ENCODE measurements at regions not wholly inside any gene's neighbourhood (a gene's known extent, or its start where the extent isn't known, plus 50 kb on each side); places are given as distances from the start of the nearest gene placed in this dataset.

- Histone ChIP-seq H3K36me3 (replicated peaks in 1 of 2; ENCODE audit: control insufficient read depth in 1 of 2, insufficient read depth in 2 of 2, low read length in 1 of 2) (no peaks in the 10 kb centered on the region), H3F3A (replicated peaks; ENCODE audit: insufficient read depth) (no peaks in the 10 kb centered on the region), H3K4me2 (no peak overlapping the region), H3K27me3 (ENCODE audit: insufficient read depth) (0 out of 2 replicates have a peak, but pooled peaks cover 4% of the 10 kb centered on the region), H3K9me2 (no peaks in the 10 kb centered on the region), H3K27ac (ENCODE audit: low read depth in 2 of 2, low read length in 1 of 2) (no peak overlapping the region), H3K4me1 (ENCODE audit: control insufficient read depth in 1 of 2, insufficient read depth in 2 of 2, low read depth in 1 of 2, low read length in 1 of 2) (peaks cover 0 to 46% of the 10 kb centered on the region in 2 experiments; a peak in 1 of 4 replicates), H4K20me1 (ENCODE audit: insufficient read depth) (no peaks in the 10 kb centered on the region), H3K79me2 (ENCODE audit: insufficient read depth) (no peaks in the 10 kb centered on the region), H3K9ac (no peak overlapping the region), H3K9me3 (no peaks in the 10 kb centered on the region), H3K4me3 (ENCODE audit: low read depth in 2 of 2, low read length in 1 of 2) (no peak overlapping the region), H2AFZ (ENCODE audit: low read depth) (no peak overlapping the region)
- POLR2A ChIA-PET = no interaction called here
- TF ChIP-seq NFIC (IDR thresholded peaks at IDR 0.05; ENCODE audit: borderline replicate concordance) (no peak), SIN3A (IDR thresholded peaks at IDR 0.05; ENCODE audit: borderline replicate concordance, low read depth, low read length) (no peak), MEF2A (IDR thresholded peaks at IDR 0.05; ENCODE audit: borderline replicate concordance, low read depth) (no peak), EZH2phosphoT487 (IDR thresholded peaks at IDR 0.05; ENCODE audit: borderline replicate concordance, low read depth) (no peak), CHD2 (IDR thresholded peaks at IDR 0.05; ENCODE audit: low read length, partially characterized antibody) (no peak)
- TF ChIP-seq, protein P1, sequence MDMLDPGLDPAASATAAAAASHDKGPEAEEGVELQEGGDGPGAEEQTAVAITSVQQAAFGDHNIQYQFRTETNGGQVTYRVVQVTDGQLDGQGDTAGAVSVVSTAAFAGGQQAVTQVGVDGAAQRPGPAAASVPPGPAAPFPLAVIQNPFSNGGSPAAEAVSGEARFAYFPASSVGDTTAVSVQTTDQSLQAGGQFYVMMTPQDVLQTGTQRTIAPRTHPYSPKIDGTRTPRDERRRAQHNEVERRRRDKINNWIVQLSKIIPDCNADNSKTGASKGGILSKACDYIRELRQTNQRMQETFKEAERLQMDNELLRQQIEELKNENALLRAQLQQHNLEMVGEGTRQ (IDR thresholded peaks at IDR 0.05; ENCODE audit: borderline replicate concordance, low read depth, low read length) = no peak
- TF ChIP-seq, protein P2, sequence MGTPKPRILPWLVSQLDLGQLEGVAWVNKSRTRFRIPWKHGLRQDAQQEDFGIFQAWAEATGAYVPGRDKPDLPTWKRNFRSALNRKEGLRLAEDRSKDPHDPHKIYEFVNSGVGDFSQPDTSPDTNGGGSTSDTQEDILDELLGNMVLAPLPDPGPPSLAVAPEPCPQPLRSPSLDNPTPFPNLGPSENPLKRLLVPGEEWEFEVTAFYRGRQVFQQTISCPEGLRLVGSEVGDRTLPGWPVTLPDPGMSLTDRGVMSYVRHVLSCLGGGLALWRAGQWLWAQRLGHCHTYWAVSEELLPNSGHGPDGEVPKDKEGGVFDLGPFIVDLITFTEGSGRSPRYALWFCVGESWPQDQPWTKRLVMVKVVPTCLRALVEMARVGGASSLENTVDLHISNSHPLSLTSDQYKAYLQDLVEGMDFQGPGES (IDR thresholded peaks at IDR 0.05; ENCODE audit: low read depth, low read length) = no peak
- TF ChIP-seq, protein P3, sequence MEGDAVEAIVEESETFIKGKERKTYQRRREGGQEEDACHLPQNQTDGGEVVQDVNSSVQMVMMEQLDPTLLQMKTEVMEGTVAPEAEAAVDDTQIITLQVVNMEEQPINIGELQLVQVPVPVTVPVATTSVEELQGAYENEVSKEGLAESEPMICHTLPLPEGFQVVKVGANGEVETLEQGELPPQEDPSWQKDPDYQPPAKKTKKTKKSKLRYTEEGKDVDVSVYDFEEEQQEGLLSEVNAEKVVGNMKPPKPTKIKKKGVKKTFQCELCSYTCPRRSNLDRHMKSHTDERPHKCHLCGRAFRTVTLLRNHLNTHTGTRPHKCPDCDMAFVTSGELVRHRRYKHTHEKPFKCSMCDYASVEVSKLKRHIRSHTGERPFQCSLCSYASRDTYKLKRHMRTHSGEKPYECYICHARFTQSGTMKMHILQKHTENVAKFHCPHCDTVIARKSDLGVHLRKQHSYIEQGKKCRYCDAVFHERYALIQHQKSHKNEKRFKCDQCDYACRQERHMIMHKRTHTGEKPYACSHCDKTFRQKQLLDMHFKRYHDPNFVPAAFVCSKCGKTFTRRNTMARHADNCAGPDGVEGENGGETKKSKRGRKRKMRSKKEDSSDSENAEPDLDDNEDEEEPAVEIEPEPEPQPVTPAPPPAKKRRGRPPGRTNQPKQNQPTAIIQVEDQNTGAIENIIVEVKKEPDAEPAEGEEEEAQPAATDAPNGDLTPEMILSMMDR (IDR thresholded peaks at IDR 0.05) = no peak
- TF ChIP-seq, protein P4, sequence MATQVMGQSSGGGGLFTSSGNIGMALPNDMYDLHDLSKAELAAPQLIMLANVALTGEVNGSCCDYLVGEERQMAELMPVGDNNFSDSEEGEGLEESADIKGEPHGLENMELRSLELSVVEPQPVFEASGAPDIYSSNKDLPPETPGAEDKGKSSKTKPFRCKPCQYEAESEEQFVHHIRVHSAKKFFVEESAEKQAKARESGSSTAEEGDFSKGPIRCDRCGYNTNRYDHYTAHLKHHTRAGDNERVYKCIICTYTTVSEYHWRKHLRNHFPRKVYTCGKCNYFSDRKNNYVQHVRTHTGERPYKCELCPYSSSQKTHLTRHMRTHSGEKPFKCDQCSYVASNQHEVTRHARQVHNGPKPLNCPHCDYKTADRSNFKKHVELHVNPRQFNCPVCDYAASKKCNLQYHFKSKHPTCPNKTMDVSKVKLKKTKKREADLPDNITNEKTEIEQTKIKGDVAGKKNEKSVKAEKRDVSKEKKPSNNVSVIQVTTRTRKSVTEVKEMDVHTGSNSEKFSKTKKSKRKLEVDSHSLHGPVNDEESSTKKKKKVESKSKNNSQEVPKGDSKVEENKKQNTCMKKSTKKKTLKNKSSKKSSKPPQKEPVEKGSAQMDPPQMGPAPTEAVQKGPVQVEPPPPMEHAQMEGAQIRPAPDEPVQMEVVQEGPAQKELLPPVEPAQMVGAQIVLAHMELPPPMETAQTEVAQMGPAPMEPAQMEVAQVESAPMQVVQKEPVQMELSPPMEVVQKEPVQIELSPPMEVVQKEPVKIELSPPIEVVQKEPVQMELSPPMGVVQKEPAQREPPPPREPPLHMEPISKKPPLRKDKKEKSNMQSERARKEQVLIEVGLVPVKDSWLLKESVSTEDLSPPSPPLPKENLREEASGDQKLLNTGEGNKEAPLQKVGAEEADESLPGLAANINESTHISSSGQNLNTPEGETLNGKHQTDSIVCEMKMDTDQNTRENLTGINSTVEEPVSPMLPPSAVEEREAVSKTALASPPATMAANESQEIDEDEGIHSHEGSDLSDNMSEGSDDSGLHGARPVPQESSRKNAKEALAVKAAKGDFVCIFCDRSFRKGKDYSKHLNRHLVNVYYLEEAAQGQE (IDR thresholded peaks at IDR 0.05; ENCODE audit: low read depth, low read length) = no peak
- DNase-seq = no peak
- CTCF ChIA-PET = no interaction called here
- WGBS (ENCODE audit: low lambda C conversion rate) = 62% methylated on average over 3 of the region's 3 CpGs
Observed at GRCh38 chr3:72248869-72249268, 463.9 kb upstream of the PROK2 start.
